Fibroblast of the conjunctiva (primary cell): ENCODE measurements at regions not wholly inside any gene's neighbourhood (a gene's known extent, or its start where the extent isn't known, plus 50 kb on each side); places are given as distances from the start of the nearest gene placed in this dataset.

Source experiments
- DNase-seq: peaks from one replicate; pipeline ENCODE4 v3.0.0-alpha.2; 2010; ENCODE audit warnings: low read depth

- no peak for DNase-seq
These were observed 364.7 kb upstream of the DYNLRB2 start for GRCh38 chr16:80176114-80176513.

- DNase-seq = no peak
These were observed 365.8 kb upstream of the DYNLRB2 start for GRCh38 chr16:80175011-80175410.

GRCh38 chr16:80174416-80174815, 366.4 kb upstream of the DYNLRB2 start:
- DNase-seq = peak; percentile 50

GRCh38 chr16:80171746-80172145, 369.0 kb upstream of the DYNLRB2 start:
- no peak for DNase-seq

GRCh38 chr16:80171199-80171598, 369.6 kb upstream of the DYNLRB2 start:
- no peak for DNase-seq

GRCh38 chr16:80167657-80168390, 373.0 kb upstream of the DYNLRB2 start:
- no peak for DNase-seq

- DNase-seq = no peak
These were observed 374.7 kb upstream of the DYNLRB2 start for GRCh38 chr16:80166082-80166481.

GRCh38 chr16:80164966-80165550, 375.7 kb upstream of the DYNLRB2 start:
- no peak for DNase-seq

GRCh38 chr16:80163339-80163738, 377.5 kb upstream of the DYNLRB2 start:
- DNase-seq = no peak

GRCh38 chr16:80161799-80162739, 378.7 kb upstream of the DYNLRB2 start:
- no peak for DNase-seq

GRCh38 chr16:80158766-80159165, 382.0 kb upstream of the DYNLRB2 start:
- no peak for DNase-seq

- no peak for DNase-seq
These were observed 389.1 kb upstream of the DYNLRB2 start for GRCh38 chr16:80151722-80152111.

GRCh38 chr16:80150978-80151721, 389.6 kb upstream of the DYNLRB2 start:
- no peak for DNase-seq

GRCh38 chr16:80148826-80149225, 392.0 kb upstream of the DYNLRB2 start:
- no peak for DNase-seq

- DNase-seq = no peak
These were observed 393.7 kb upstream of the DYNLRB2 start for GRCh38 chr16:80147026-80147655.

GRCh38 chr16:80144191-80144590, 396.6 kb upstream of the DYNLRB2 start:
- no peak for DNase-seq

GRCh38 chr16:80142940-80143339, 397.9 kb upstream of the DYNLRB2 start:
- no peak for DNase-seq

- no peak for DNase-seq
These were observed 398.5 kb upstream of the DYNLRB2 start for GRCh38 chr16:80142281-80142680.

- DNase-seq = no peak
These were observed 411.0 kb upstream of the DYNLRB2 start for GRCh38 chr16:80129791-80130190.

GRCh38 chr16:80125677-80126076, 415.1 kb upstream of the DYNLRB2 start:
- DNase-seq = no peak

GRCh38 chr16:80123189-80123588, 417.6 kb upstream of the DYNLRB2 start:
- DNase-seq = no peak

- peak; percentile 23 for DNase-seq
These were observed 418.7 kb upstream of the DYNLRB2 start for GRCh38 chr16:80122115-80122514.
